ENCODE measurements at regions not wholly inside any gene's neighbourhood (a gene's known extent, or its start where the extent isn't known, plus 50 kb on each side); places are given as distances from the start of the nearest gene placed in this dataset.

GRCh38 chr2:117179405-117179804 lies 635.1 kb upstream of the DDX18 start:
- 94 to 100% methylated on average over 3 of the region's 3 CpGs for WGBS, 2 donors (ENCODE audit: low coverage in 1 of 2)
- ATAC-seq: no peak
- Histone ChIP-seq H3K4me1 (no peaks in the 10 kb centered on the region), H3K9me3 (peaks cover 0 to 3% (median 0%) of the 10 kb centered on the region in 3 donors), H3K27me3 (no peaks in the 10 kb centered on the region), H3K36me3 (no peaks in the 10 kb centered on the region), H3K27ac (no peak overlapping the region), H3K4me3 (no peak overlapping the region)
- TF ChIP-seq, protein P1, sequence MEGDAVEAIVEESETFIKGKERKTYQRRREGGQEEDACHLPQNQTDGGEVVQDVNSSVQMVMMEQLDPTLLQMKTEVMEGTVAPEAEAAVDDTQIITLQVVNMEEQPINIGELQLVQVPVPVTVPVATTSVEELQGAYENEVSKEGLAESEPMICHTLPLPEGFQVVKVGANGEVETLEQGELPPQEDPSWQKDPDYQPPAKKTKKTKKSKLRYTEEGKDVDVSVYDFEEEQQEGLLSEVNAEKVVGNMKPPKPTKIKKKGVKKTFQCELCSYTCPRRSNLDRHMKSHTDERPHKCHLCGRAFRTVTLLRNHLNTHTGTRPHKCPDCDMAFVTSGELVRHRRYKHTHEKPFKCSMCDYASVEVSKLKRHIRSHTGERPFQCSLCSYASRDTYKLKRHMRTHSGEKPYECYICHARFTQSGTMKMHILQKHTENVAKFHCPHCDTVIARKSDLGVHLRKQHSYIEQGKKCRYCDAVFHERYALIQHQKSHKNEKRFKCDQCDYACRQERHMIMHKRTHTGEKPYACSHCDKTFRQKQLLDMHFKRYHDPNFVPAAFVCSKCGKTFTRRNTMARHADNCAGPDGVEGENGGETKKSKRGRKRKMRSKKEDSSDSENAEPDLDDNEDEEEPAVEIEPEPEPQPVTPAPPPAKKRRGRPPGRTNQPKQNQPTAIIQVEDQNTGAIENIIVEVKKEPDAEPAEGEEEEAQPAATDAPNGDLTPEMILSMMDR (IDR thresholded peaks at IDR 0.05): no peak
- TF ChIP-seq POLR2A (IDR thresholded peaks at IDR 0.05) (no peak), EP300 (IDR thresholded peaks at IDR 0.05) (no peak), POLR2AphosphoS5 (IDR thresholded peaks at IDR 0.05) (no peak)

DNA sequence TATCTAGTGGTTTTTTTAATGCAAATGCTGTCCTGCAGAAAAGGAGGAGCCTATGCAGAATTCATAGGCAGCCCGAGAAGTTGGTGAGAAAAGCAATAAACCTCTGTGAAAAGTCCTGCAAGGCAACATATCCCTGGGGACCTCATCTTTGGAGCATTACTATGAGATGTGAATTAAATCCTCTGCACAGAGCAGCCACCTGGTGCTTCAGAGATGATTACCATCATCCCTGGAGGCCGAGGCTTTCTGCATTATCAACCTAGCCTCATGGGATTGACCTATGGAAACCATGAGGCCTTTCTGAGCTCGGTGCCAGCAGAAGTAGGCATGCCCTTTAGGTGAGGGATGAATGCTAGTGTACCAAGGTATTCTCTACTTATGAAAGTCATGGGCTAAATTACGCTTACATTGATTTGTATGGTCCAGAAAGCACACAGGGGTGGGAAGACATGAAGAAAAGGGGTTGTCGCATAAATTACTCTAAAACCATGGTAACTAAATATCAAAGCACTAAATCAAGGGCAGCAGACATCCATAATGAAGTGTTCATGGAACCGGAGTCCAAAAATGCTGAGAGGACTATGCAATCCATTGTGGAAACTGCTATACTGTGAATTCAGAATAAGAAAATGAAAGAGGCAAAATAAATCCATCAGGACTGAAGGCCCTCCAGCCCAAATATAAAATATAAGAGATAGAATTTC lies 623.5 kb upstream of the DDX18 start:
- ATAC-seq: no peak
- H3K27ac ChIP-seq: no peak overlapping the region
- no peaks in the 10 kb centered on the region for H3K4me1 ChIP-seq
- 70 to 91% methylated on average over 5 of the region's 6 CpGs for WGBS, 2 donors (ENCODE audit: low coverage in 1 of 2)
- H3K36me3 ChIP-seq: no peaks in the 10 kb centered on the region
- H3K4me3 ChIP-seq: no peak overlapping the region
- H3K9me3 ChIP-seq: no peaks in the 10 kb centered on the region
- H3K27me3 ChIP-seq: no peaks in the 10 kb centered on the region
- TF ChIP-seq EP300 (IDR thresholded peaks at IDR 0.05) (no peak), POLR2A (IDR thresholded peaks at IDR 0.05) (no peak), POLR2AphosphoS5 (IDR thresholded peaks at IDR 0.05) (no peak)
- TF ChIP-seq, protein P1 (IDR thresholded peaks at IDR 0.05): no peak

DNA sequence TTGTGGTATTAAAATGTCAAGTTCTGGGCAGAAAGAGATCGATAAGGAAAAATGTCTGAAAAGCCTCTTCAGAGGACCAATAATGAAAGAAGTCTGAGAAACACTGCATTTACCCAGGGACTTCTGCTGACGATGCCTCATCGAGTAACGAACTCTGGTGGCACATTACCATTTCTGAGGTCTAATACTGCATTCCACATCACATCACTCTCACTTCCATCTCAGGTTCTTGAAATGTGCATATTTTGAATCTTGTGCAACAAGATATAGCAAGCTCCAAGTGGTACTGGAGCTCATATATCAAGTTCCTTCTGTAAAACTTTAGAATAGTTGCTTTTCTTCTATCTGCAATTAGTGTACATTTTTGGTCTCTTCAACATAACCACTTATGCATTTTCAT lies 619.1 kb upstream of the DDX18 start:
- TF ChIP-seq POLR2A (IDR thresholded peaks at IDR 0.05) (no peak), EP300 (IDR thresholded peaks at IDR 0.05) (no peak), POLR2AphosphoS5 (IDR thresholded peaks at IDR 0.05) (no peak)
- TF ChIP-seq, protein P1 (IDR thresholded peaks at IDR 0.05): no peak
- no peak for ATAC-seq
- Histone ChIP-seq H3K27ac (no peak overlapping the region), H3K4me3 (no peak overlapping the region), H3K9me3 (no peaks in the 10 kb centered on the region), H3K4me1 (no peaks in the 10 kb centered on the region), H3K27me3 (no peaks in the 10 kb centered on the region), H3K36me3 (no peaks in the 10 kb centered on the region)
- 93 to 96% methylated on average over 2 to 4 of the region's 4 CpGs for WGBS, 2 donors (ENCODE audit: low coverage in 1 of 2)

DNA sequence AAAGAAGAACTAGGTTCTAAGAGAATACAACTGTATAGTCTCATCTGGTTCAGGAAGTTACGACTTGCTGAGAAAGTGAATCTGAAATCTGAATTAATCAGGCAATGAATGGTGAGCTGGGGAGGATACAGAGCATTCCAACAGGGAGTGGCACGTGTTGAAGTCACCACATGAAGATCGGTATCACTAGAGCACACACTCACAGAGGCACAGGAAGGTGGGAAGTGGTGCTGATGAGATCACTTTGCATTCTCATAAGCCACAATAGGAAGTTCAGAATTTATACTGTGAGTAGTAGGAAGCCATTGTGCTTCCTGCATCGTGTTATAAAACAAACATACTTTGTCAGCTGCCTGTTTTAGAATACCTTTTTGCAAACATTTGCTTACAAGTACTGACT lies 615.0 kb upstream of the DDX18 start:
- 73 to 85% methylated on average over 4 of the region's 4 CpGs for WGBS, 2 donors (ENCODE audit: low coverage in 1 of 2)
- Histone ChIP-seq H3K36me3 (no peaks in the 10 kb centered on the region), H3K27ac (no peak overlapping the region), H3K9me3 (no peaks in the 10 kb centered on the region), H3K27me3 (no peaks in the 10 kb centered on the region), H3K4me3 (no peak overlapping the region), H3K4me1 (no peaks in the 10 kb centered on the region)
- no peak for TF ChIP-seq EP300 (IDR thresholded peaks at IDR 0.05)
- no peak for TF ChIP-seq POLR2AphosphoS5 (IDR thresholded peaks at IDR 0.05)
- TF ChIP-seq, protein P1 (IDR thresholded peaks at IDR 0.05): no peak
- TF ChIP-seq POLR2A (IDR thresholded peaks at IDR 0.05): no peak
- ATAC-seq: no peak

- 68 to 80% methylated on average over 1 to 2 of the region's 2 CpGs for WGBS, 2 donors (ENCODE audit: low coverage in 1 of 2)
- no peak for ATAC-seq
- no peaks in the 10 kb centered on the region for H3K4me1 ChIP-seq
- H3K36me3 ChIP-seq: no peaks in the 10 kb centered on the region
- H3K9me3 ChIP-seq: no peaks in the 10 kb centered on the region
- no peak overlapping the region for H3K27ac ChIP-seq
- H3K4me3 ChIP-seq: no peak overlapping the region
- no peaks in the 10 kb centered on the region for H3K27me3 ChIP-seq
- TF ChIP-seq EP300 (IDR thresholded peaks at IDR 0.05) (no peak), POLR2A (IDR thresholded peaks at IDR 0.05) (no peak), POLR2AphosphoS5 (IDR thresholded peaks at IDR 0.05) (no peak)
- TF ChIP-seq, protein P1 (IDR thresholded peaks at IDR 0.05): no peak
Measured at GRCh38 chr2:117212562-117212961, 601.9 kb upstream of the DDX18 start.

All from gastroesophageal sphincter (tissue), 4 donors.